ENCODE measurements at regions not wholly inside any gene's neighbourhood (a gene's known extent, or its start where the extent isn't known, plus 50 kb on each side); places are given as distances from the start of the nearest gene placed in this dataset.

DNA sequence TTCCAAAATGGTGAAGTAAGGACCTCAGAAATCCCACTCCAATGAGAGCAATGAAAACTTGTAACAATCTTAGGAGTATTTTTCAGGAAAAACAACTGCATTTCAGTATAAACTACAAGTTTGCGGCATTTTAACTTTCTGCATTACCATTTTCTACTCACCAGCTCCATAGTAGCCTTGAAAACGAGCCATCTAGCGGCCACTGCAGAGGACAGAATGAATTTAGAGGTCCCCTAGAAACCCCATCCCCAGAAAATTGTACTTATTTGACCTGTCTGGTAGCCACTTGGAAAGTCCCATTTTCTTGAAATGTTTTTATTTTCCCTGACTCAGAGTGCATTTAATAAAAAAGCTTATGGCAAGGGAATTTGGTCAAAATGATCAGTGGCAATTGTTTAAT is 205.4 kb upstream of the ITGA1 start:
- no peaks in the 10 kb centered on the region for H3K9me3 ChIP-seq (ENCODE audit: control insufficient read depth, low read length)
- no peak overlapping the region for H3K9ac ChIP-seq (ENCODE audit: low read length)
- H3K4me3 ChIP-seq (ENCODE audit: low read length): no peak overlapping the region
- H3K4me1 ChIP-seq (ENCODE audit: control insufficient read depth, insufficient read depth, low read length): no peaks in the 10 kb centered on the region
- H3K36me3 ChIP-seq (ENCODE audit: control insufficient read depth, insufficient read depth, low read length): no peaks in the 10 kb centered on the region
- H3K27me3 ChIP-seq (ENCODE audit: control insufficient read depth, insufficient read depth, low read length): no peaks in the 10 kb centered on the region

- H3K36me3 ChIP-seq (ENCODE audit: control insufficient read depth, insufficient read depth, low read length): no peaks in the 10 kb centered on the region
- H3K27me3 ChIP-seq (ENCODE audit: control insufficient read depth, insufficient read depth, low read length): no peaks in the 10 kb centered on the region
- H3K9ac ChIP-seq (ENCODE audit: low read length): no peak overlapping the region
- no peaks in the 10 kb centered on the region for H3K4me1 ChIP-seq (ENCODE audit: control insufficient read depth, insufficient read depth, low read length)
- no peaks in the 10 kb centered on the region for H3K9me3 ChIP-seq (ENCODE audit: control insufficient read depth, low read length)
- H3K4me3 ChIP-seq (ENCODE audit: low read length): no peak overlapping the region
Observed at GRCh38 chr5:52587131-52587530, 200.6 kb upstream of the ITGA1 start.

GRCh38 chr5:52597625-52598024 is 190.1 kb upstream of the ITGA1 start:
- no peak overlapping the region for H3K4me3 ChIP-seq (ENCODE audit: low read length)
- no peaks in the 10 kb centered on the region for H3K27me3 ChIP-seq (ENCODE audit: control insufficient read depth, insufficient read depth, low read length)
- no peaks in the 10 kb centered on the region for H3K36me3 ChIP-seq (ENCODE audit: control insufficient read depth, insufficient read depth, low read length)
- H3K4me1 ChIP-seq (ENCODE audit: control insufficient read depth, insufficient read depth, low read length): no peaks in the 10 kb centered on the region
- no peaks in the 10 kb centered on the region for H3K9me3 ChIP-seq (ENCODE audit: control insufficient read depth, low read length)
- no peak overlapping the region for H3K9ac ChIP-seq (ENCODE audit: low read length)

- H3K36me3 ChIP-seq (ENCODE audit: control insufficient read depth, insufficient read depth, low read length): no peaks in the 10 kb centered on the region
- H3K4me3 ChIP-seq (ENCODE audit: low read length): no peak overlapping the region
- no peaks in the 10 kb centered on the region for H3K27me3 ChIP-seq (ENCODE audit: control insufficient read depth, insufficient read depth, low read length)
- no peaks in the 10 kb centered on the region for H3K9me3 ChIP-seq (ENCODE audit: control insufficient read depth, low read length)
- no peaks in the 10 kb centered on the region for H3K4me1 ChIP-seq (ENCODE audit: control insufficient read depth, insufficient read depth, low read length)
- H3K9ac ChIP-seq (ENCODE audit: low read length): no peak overlapping the region
Observed at GRCh38 chr5:52598968-52599367, 188.7 kb upstream of the ITGA1 start.

DNA sequence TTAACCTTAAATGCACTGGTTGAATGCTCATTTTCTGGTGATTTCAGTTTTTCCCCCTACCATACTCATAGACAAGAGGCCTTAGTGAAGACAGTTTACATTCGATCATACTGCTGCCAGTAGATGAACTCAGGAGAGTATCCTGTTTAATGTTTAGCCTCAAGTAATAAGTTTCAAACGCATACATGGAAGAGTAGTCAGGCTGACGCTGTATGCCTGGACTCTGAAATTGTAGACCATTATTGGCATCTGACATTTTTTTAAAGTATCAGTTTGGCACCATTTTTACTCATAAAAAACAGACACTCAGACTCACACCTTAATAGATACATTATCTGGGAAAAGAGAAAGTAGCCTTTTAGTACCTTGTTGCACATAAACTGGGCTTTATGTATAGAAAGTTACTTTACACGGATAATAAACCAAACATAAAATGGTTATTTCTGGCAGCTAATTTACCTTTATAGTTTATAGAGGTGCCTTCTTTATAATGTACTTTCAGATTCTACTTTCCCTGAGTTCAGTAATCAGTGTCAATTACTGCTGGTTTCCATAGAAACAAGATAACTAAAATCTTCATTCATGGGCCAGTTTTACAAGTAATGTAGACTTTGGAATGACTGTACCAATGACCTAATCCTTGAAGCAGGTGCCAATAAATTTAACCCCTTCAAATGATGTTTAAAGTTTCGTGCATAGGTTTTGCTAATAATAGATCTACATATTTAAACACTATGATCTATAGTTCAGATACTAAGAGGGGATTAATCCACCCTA is 183.8 kb upstream of the ITGA1 start:
- Histone ChIP-seq H3K4me1 (ENCODE audit: control insufficient read depth, insufficient read depth, low read length) (no peaks in the 10 kb centered on the region), H3K9me3 (ENCODE audit: control insufficient read depth, low read length) (no peaks in the 10 kb centered on the region), H3K36me3 (ENCODE audit: control insufficient read depth, insufficient read depth, low read length) (no peaks in the 10 kb centered on the region), H3K27me3 (ENCODE audit: control insufficient read depth, insufficient read depth, low read length) (no peaks in the 10 kb centered on the region), H3K9ac (ENCODE audit: low read length) (no peak overlapping the region), H3K4me3 (ENCODE audit: low read length) (no peak overlapping the region)

- Histone ChIP-seq H3K4me1 (ENCODE audit: control insufficient read depth, insufficient read depth, low read length) (no peaks in the 10 kb centered on the region), H3K36me3 (ENCODE audit: control insufficient read depth, insufficient read depth, low read length) (no peaks in the 10 kb centered on the region), H3K4me3 (ENCODE audit: low read length) (no peak overlapping the region), H3K27me3 (ENCODE audit: control insufficient read depth, insufficient read depth, low read length) (no peaks in the 10 kb centered on the region), H3K9me3 (ENCODE audit: control insufficient read depth, low read length) (no peaks in the 10 kb centered on the region), H3K9ac (ENCODE audit: low read length) (no peak overlapping the region)
Observed at GRCh38 chr5:52605317-52606313, 182.1 kb upstream of the ITGA1 start.

DNA sequence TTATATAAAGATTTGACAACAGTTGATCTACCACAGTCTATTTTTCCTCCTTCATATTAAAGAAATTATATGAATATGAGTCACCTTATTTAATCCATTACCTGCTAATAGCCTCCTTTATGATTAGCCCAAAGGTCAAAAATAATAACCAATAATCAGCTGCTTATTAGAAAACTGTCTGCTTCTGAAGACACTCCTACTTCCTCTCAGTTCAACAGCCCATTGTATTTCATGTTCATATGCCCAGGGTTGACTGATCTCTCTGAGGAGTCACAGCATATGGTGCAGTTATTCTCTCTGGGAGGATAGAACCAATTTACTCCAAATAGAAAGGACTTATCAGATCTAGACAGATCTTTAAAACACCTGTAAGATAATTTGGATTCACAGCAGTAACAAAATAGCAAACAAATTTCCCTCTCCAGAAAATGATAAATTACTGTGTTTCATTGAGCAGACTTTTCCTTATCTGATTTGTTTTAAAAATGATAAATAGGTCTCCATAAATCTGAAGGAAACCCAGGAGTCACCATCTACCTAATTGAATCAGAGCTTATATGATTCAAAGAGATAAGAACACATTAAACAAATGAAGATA is 180.4 kb upstream of the ITGA1 start:
- H3K27me3 ChIP-seq (ENCODE audit: control insufficient read depth, insufficient read depth, low read length): no peaks in the 10 kb centered on the region
- no peak overlapping the region for H3K9ac ChIP-seq (ENCODE audit: low read length)
- H3K4me1 ChIP-seq (ENCODE audit: control insufficient read depth, insufficient read depth, low read length): no peaks in the 10 kb centered on the region
- H3K9me3 ChIP-seq (ENCODE audit: control insufficient read depth, low read length): no peaks in the 10 kb centered on the region
- no peak overlapping the region for H3K4me3 ChIP-seq (ENCODE audit: low read length)
- H3K36me3 ChIP-seq (ENCODE audit: control insufficient read depth, insufficient read depth, low read length): no peaks in the 10 kb centered on the region

DNA sequence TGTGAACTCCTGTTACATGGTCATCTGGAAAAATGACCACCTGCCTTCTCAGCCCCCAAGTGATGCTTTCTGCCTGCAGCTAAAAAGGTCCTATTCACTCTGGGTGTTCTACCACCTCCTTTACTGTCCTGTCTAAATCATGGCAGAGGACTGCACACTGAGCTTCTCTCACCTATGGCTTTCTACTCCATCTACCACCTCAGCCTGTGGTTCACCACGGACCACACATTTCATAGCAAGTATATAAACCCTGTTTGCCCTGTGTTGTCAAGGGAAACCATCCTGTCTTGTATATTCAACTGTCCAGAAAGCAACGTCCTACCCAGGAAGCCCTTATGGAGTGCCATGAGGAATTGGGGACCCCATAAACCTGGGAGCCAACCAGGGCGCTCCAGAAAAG is 167.4 kb upstream of the ITGA1 start:
- H3K4me3 ChIP-seq (ENCODE audit: low read length): no peak overlapping the region
- H3K9me3 ChIP-seq (ENCODE audit: control insufficient read depth, low read length): no peaks in the 10 kb centered on the region
- no peaks in the 10 kb centered on the region for H3K36me3 ChIP-seq (ENCODE audit: control insufficient read depth, insufficient read depth, low read length)
- no peaks in the 10 kb centered on the region for H3K4me1 ChIP-seq (ENCODE audit: control insufficient read depth, insufficient read depth, low read length)
- no peaks in the 10 kb centered on the region for H3K27me3 ChIP-seq (ENCODE audit: control insufficient read depth, insufficient read depth, low read length)
- no peak overlapping the region for H3K9ac ChIP-seq (ENCODE audit: low read length)

DNA sequence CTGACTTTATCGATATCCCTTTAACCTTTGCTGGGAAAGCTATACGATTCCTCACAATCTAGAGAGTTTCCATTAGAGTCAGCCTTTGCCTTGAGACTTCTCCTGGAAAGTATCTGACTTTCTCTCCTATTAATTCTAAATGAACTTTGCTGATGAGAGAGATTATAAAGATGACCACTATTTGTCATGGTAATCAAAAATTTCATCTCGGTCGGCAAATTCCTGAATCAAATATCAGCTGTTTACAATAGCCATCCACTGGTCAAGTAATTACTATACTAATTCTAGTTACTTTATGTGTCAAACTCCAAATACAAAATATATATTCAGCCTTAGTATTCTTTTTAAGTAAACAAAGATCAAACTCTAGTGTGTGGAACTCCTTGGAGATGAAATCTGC is 164.4 kb upstream of the ITGA1 start:
- H3K4me1 ChIP-seq (ENCODE audit: control insufficient read depth, insufficient read depth, low read length): no peaks in the 10 kb centered on the region
- no peaks in the 10 kb centered on the region for H3K9me3 ChIP-seq (ENCODE audit: control insufficient read depth, low read length)
- no peak overlapping the region for H3K4me3 ChIP-seq (ENCODE audit: low read length)
- H3K27me3 ChIP-seq (ENCODE audit: control insufficient read depth, insufficient read depth, low read length): no peaks in the 10 kb centered on the region
- no peaks in the 10 kb centered on the region for H3K36me3 ChIP-seq (ENCODE audit: control insufficient read depth, insufficient read depth, low read length)
- no peak overlapping the region for H3K9ac ChIP-seq (ENCODE audit: low read length)

DNA sequence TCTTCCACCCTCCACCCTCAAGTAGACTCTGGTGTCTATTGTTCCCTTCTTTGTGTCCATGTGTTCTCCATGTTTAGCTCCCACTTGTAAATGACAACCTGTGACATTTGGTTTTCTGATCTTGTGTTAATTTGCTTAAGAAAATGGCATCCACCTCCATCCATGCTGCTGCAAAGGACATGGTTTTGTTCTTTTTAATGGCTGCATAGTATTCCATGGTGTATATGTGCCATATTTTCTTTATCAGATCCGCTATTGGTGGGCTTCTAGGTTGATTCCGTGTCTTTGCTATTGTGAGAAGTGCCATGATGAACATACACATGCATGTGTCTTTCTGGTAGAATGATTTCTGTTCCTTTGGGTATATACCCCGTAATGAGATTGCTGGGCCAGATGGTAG is 163.4 kb upstream of the ITGA1 start:
- H3K27me3 ChIP-seq (ENCODE audit: control insufficient read depth, insufficient read depth, low read length): no peaks in the 10 kb centered on the region
- no peaks in the 10 kb centered on the region for H3K4me1 ChIP-seq (ENCODE audit: control insufficient read depth, insufficient read depth, low read length)
- no peaks in the 10 kb centered on the region for H3K9me3 ChIP-seq (ENCODE audit: control insufficient read depth, low read length)
- H3K4me3 ChIP-seq (ENCODE audit: low read length): no peak overlapping the region
- H3K9ac ChIP-seq (ENCODE audit: low read length): no peak overlapping the region
- no peaks in the 10 kb centered on the region for H3K36me3 ChIP-seq (ENCODE audit: control insufficient read depth, insufficient read depth, low read length)

- Histone ChIP-seq H3K27me3 (ENCODE audit: control insufficient read depth, insufficient read depth, low read length) (no peaks in the 10 kb centered on the region), H3K4me3 (ENCODE audit: low read length) (no peak overlapping the region), H3K36me3 (ENCODE audit: control insufficient read depth, insufficient read depth, low read length) (no peaks in the 10 kb centered on the region), H3K9ac (ENCODE audit: low read length) (no peak overlapping the region), H3K4me1 (ENCODE audit: control insufficient read depth, insufficient read depth, low read length) (no peaks in the 10 kb centered on the region), H3K9me3 (ENCODE audit: control insufficient read depth, low read length) (no peaks in the 10 kb centered on the region)
Observed at GRCh38 chr5:52626312-52626711, 161.4 kb upstream of the ITGA1 start.

DNA sequence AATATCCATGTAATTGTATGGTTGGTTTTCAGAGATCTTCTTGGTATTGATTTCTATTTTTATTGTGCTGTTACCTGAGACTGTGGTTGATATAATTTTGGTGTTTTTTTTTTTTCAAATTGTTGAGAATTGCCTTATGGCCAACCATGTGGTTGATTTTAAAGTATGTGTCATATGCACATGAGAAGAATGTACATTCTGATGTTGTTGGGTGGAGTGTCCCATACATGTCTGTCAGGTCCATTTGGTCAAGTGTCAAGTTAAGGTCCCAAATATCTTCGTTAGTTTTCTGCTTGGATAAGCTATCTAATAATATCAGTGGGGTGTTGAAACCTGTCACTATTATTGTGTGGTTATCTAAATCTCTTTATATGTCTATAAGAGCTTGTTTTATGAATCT is 160.0 kb upstream of the ITGA1 start:
- Histone ChIP-seq H3K4me1 (ENCODE audit: control insufficient read depth, insufficient read depth, low read length) (no peaks in the 10 kb centered on the region), H3K27me3 (ENCODE audit: control insufficient read depth, insufficient read depth, low read length) (no peaks in the 10 kb centered on the region), H3K9me3 (ENCODE audit: control insufficient read depth, low read length) (no peaks in the 10 kb centered on the region), H3K9ac (ENCODE audit: low read length) (no peak overlapping the region), H3K4me3 (ENCODE audit: low read length) (no peak overlapping the region), H3K36me3 (ENCODE audit: control insufficient read depth, insufficient read depth, low read length) (no peaks in the 10 kb centered on the region)

All from mucosa of stomach (tissue), 1 donor.